ENCODE measurements at regions not wholly inside any gene's neighbourhood (a gene's known extent, or its start where the extent isn't known, plus 50 kb on each side); places are given as distances from the start of the nearest gene placed in this dataset.
A peak's percentile ranks its signal among the peaks of the same experiment; 100 is the strongest.

GRCh38 chr2:118177884-118178283 lies 89.6 kb downstream of the INSIG2 start:
- FAIRE-seq (no peak), DNase-seq (ENCODE audit: insufficient read length, low spot score) (no peak)

- FAIRE-seq (no peak), DNase-seq (ENCODE audit: insufficient read length, low spot score) (no peak)
Observed at GRCh38 chr2:118177318-118177717, 89.0 kb downstream of the INSIG2 start.

- FAIRE-seq (no peak), DNase-seq (ENCODE audit: insufficient read length, low spot score) (no peak)
Observed at GRCh38 chr2:118176601-118177000, 88.3 kb downstream of the INSIG2 start.

DNA sequence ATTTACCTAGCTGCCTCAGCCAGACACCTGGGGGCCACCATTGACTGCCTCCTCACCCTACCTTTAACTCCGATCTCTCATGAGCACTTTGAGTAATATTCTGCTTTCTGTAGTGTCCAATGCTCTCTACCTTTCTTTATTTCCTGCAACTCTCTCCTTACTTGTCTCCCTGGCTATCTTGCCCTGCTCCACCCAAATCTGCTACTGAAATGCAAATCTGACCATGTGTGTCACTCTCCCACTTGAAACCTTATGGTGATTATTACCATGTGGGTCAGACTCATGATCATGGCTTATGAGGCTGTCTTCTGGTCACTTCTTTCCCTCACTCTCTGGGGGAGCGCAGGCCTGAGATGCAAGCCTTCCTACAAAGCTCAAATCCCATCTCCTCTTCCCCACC lies 83.3 kb downstream of the INSIG2 start:
- no peak for FAIRE-seq

DNA sequence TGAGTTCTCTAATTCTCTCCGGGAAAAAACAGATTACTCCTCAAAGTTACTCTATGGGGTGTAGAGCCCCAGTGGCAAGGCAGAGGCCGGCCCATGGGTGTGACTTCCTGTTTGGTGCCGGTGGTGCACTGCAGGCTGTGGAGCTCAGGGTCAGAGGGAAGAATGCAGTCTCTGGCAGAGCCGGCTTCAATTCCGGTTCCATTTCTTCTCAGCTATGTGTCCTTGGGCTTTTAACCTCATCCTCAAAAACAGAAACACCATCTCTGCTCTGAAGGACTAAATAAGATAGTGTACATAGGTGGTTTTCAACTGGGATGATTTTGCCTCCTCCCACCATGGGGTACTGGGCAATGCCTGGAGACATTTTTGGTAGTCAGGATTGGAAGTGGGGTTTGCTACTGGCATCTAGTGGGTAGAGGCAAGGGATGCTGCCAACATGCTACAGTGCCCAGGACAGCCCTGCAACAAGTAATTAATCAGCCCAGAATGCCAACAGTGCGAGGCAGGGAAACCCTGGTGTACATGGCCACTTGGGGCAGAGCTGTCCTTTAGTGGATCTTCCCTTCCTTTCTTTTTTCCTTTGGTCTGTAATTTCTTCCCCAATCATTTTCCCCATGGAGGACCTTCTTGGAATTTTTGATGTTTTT lies 81.2 kb downstream of the INSIG2 start:
- DNase-seq (ENCODE audit: insufficient read length, low spot score) = peak; percentile 10
- peak; percentile 53 for FAIRE-seq

More for the DNA sequence above, 83.3 kb downstream of the INSIG2 start:
- no peak for DNase-seq (ENCODE audit: insufficient read length, low spot score)

GRCh38 chr2:118168615-118169014 lies 80.3 kb downstream of the INSIG2 start:
- DNase-seq (ENCODE audit: insufficient read length, low spot score) = no peak
- FAIRE-seq = no peak

DNA sequence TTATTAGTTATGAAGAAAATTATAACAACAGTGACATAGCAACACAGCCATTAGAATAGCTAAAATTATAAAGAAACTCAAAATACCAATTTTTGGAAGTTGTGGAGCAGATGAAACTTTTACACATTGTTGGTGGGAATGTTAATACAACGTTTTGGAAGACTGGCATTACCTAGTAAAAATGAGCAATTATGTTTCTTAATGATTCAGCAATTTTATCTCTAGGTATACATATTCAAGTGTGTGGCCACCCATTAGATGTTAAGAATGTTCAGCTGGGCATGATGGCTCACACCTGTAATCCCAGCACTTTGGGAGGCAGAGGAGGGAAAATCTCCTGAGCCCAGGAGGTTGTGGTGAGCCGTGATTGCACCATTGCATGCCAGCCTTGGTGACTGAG lies 78.8 kb downstream of the INSIG2 start:
- DNase-seq (ENCODE audit: insufficient read length, low spot score) = no peak
- FAIRE-seq = no peak

- FAIRE-seq (no peak), DNase-seq (ENCODE audit: insufficient read length, low spot score) (no peak)
Observed at GRCh38 chr2:118166242-118166641, 78.0 kb downstream of the INSIG2 start.

GRCh38 chr2:118165595-118165994 lies 77.3 kb downstream of the INSIG2 start:
- no peak for DNase-seq (ENCODE audit: insufficient read length, low spot score)
- FAIRE-seq = no peak

Measured in GM19239 (cell line).